ENCODE measurements at regions not wholly inside any gene's neighbourhood (a gene's known extent, or its start where the extent isn't known, plus 50 kb on each side); places are given as distances from the start of the nearest gene placed in this dataset.

DNA sequence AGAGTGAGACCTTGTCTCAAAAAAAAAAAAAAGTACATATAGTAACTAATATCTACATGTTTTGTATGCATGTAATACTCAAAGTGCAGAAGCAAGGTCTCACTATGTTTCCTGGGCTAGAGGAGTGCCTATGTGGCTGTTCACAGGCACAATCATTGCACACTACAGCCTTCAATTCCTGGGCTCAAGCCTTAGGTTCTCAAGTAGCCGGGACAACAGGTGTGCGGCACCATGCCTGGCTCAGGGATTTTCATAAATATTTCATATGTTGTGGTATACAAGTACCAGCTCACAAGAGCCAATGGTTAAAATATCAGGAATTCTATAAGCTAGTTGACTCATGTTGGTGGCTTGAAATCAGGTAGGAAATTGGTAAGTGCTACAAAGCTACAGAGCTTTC is 94.8 kb downstream of the LARP7 start:
- no peak for DNase-seq (ENCODE audit: low spot score)
- H3K4me1 Mint-ChIP-seq (ENCODE audit: low read depth): no peaks in the 10 kb centered on the region
- no peaks in the 10 kb centered on the region for H3K36me3 Mint-ChIP-seq (ENCODE audit: low read depth)
- no peak overlapping the region for H3K4me3 Mint-ChIP-seq (ENCODE audit: unreplicated experiment)
- TF ChIP-seq, protein P1, sequence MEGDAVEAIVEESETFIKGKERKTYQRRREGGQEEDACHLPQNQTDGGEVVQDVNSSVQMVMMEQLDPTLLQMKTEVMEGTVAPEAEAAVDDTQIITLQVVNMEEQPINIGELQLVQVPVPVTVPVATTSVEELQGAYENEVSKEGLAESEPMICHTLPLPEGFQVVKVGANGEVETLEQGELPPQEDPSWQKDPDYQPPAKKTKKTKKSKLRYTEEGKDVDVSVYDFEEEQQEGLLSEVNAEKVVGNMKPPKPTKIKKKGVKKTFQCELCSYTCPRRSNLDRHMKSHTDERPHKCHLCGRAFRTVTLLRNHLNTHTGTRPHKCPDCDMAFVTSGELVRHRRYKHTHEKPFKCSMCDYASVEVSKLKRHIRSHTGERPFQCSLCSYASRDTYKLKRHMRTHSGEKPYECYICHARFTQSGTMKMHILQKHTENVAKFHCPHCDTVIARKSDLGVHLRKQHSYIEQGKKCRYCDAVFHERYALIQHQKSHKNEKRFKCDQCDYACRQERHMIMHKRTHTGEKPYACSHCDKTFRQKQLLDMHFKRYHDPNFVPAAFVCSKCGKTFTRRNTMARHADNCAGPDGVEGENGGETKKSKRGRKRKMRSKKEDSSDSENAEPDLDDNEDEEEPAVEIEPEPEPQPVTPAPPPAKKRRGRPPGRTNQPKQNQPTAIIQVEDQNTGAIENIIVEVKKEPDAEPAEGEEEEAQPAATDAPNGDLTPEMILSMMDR (IDR thresholded peaks at IDR 0.05): no peak
- H3K9me3 Mint-ChIP-seq (ENCODE audit: low read depth): peaks cover 3% of the 10 kb centered on the region
- H3K27ac Mint-ChIP-seq (ENCODE audit: unreplicated experiment): no peak overlapping the region
- H3K27me3 Mint-ChIP-seq (ENCODE audit: low read depth): no peaks in the 10 kb centered on the region

DNA sequence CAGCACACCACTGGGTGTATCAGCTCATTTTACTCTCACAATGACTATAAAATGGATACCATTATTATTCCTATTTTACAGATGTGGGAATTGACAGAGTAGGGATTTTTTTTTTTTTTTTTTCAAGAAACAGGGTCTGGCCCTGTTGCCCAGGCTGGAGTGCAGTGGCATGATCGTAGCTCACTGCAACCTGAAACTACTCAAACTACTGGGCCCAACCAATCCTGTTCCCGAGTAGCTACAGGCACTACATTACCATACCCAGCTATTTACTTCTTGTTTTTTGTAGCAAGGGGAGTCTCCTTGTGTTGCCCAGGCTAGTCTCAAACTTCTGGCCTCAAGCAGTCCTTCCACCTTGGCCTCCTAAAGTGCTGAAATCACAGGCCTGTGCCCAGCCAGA is 95.2 kb downstream of the LARP7 start:
- Mint-ChIP-seq H3K27ac (ENCODE audit: unreplicated experiment) (no peak overlapping the region), H3K9me3 (ENCODE audit: low read depth) (peaks cover 3% of the 10 kb centered on the region), H3K27me3 (ENCODE audit: low read depth) (no peaks in the 10 kb centered on the region), H3K4me3 (ENCODE audit: unreplicated experiment) (no peak overlapping the region), H3K4me1 (ENCODE audit: low read depth) (no peaks in the 10 kb centered on the region), H3K36me3 (ENCODE audit: low read depth) (no peaks in the 10 kb centered on the region)
- DNase-seq (ENCODE audit: low spot score): no peak
- TF ChIP-seq, protein P1 (IDR thresholded peaks at IDR 0.05): no peak

DNA sequence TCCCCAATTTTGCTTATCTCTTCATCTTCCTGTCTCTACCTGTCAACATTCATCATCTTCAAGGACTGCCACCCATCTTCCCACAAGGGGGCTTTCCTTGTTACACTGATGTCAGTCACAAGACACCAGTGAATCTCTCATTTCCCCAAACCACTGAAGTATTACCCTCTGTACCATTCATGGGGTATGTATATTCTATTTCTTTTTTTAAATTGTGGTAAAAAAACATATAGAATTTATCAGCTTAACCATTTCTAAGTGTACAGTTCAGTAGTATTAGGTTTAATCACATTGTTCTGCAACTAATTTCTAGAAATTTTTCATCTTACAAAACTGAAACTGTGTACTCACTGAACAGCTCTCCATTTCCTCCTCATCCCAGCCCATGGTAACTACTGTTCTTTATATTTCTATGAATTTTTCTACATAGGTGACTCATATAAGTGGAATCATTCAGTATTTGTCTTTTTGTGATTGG is 98.6 kb downstream of the LARP7 start:
- H3K9me3 Mint-ChIP-seq (ENCODE audit: low read depth): no peaks in the 10 kb centered on the region
- H3K36me3 Mint-ChIP-seq (ENCODE audit: low read depth): no peaks in the 10 kb centered on the region
- DNase-seq (ENCODE audit: low spot score): no peak
- no peaks in the 10 kb centered on the region for H3K4me1 Mint-ChIP-seq (ENCODE audit: low read depth)
- no peak overlapping the region for H3K4me3 Mint-ChIP-seq (ENCODE audit: unreplicated experiment)
- H3K27me3 Mint-ChIP-seq (ENCODE audit: low read depth): no peaks in the 10 kb centered on the region
- TF ChIP-seq, protein P1 (IDR thresholded peaks at IDR 0.05): no peak
- no peak overlapping the region for H3K27ac Mint-ChIP-seq (ENCODE audit: unreplicated experiment)

- DNase-seq (ENCODE audit: low spot score): no peak
- Mint-ChIP-seq H3K9me3 (ENCODE audit: low read depth) (no peaks in the 10 kb centered on the region), H3K4me1 (ENCODE audit: low read depth) (no peaks in the 10 kb centered on the region), H3K36me3 (ENCODE audit: low read depth) (no peaks in the 10 kb centered on the region), H3K4me3 (ENCODE audit: unreplicated experiment) (no peak overlapping the region), H3K27ac (ENCODE audit: unreplicated experiment) (no peak overlapping the region), H3K27me3 (ENCODE audit: low read depth) (no peaks in the 10 kb centered on the region)
- TF ChIP-seq, protein P1 (IDR thresholded peaks at IDR 0.05): no peak
Measured at GRCh38 chr4:112736718-112737135, 99.8 kb downstream of the LARP7 start.

DNA sequence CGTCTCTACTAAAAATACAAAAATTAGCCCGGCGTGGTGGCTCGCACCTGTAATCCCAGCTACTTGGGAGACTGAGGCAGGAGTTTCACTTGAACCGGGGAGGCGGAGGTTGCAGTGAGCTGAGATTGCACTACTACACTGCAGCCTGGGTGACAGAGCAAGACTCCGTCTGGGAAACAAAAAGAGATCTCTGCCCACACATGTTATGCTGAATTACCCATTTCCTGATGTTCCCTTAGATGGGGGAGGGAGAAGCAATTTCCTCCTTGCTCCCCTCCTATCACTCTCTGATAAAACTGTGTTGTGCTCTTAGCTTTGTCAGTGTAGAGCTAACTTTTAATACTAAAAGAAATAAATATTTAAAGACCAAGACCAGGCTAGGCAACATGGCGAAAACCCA is 102.5 kb downstream of the LARP7 start:
- TF ChIP-seq, protein P1 (IDR thresholded peaks at IDR 0.05): no peak
- no peak overlapping the region for H3K27ac Mint-ChIP-seq (ENCODE audit: unreplicated experiment)
- H3K4me3 Mint-ChIP-seq (ENCODE audit: unreplicated experiment): no peak overlapping the region
- H3K27me3 Mint-ChIP-seq (ENCODE audit: low read depth): no peaks in the 10 kb centered on the region
- DNase-seq (ENCODE audit: low spot score): no peak
- no peaks in the 10 kb centered on the region for H3K4me1 Mint-ChIP-seq (ENCODE audit: low read depth)
- no peaks in the 10 kb centered on the region for H3K9me3 Mint-ChIP-seq (ENCODE audit: low read depth)
- no peaks in the 10 kb centered on the region for H3K36me3 Mint-ChIP-seq (ENCODE audit: low read depth)

Data from chondrocyte (in vitro differentiated cells).